HG03060 (cell line): ENCODE measurements at regions not wholly inside any gene's neighbourhood (a gene's known extent, or its start where the extent isn't known, plus 50 kb on each side); places are given as distances from the start of the nearest gene placed in this dataset.
A peak's percentile ranks its signal among the peaks of the same experiment; 100 is the strongest.

ENCODE experiments used
- ATAC-seq: cut with Tn5 transposase; IDR thresholded peaks from one replicate; pipeline ENCODE4 v1.9.1; 2021; ENCODE audit warnings: low read depth, moderate number of reproducible peaks; ENCODE audit not compliant: unreplicated experiment

- no peak for ATAC-seq
Observed at GRCh38 chr2:136582628-136583205, 182.6 kb upstream of the THSD7B start.

DNA sequence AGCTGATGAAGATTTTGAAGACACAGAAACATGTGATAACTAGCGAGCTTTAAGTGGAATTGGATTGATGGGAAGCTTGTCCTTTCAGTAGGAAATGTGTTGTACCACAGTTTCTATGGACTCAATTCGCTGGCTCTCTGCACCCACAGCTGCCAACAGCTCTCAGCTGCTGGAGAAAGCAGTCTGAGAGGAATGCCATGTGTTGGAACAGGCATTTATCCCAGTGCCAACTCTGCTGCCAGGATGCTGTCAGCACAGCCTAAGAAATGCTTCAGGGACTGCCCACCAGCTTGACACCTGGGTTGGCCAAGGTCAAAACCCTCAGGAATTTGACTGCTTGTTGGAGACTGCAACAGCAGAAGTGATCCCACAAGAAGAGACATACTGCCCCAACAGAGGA is 193.0 kb upstream of the THSD7B start:
- no peak for ATAC-seq

DNA sequence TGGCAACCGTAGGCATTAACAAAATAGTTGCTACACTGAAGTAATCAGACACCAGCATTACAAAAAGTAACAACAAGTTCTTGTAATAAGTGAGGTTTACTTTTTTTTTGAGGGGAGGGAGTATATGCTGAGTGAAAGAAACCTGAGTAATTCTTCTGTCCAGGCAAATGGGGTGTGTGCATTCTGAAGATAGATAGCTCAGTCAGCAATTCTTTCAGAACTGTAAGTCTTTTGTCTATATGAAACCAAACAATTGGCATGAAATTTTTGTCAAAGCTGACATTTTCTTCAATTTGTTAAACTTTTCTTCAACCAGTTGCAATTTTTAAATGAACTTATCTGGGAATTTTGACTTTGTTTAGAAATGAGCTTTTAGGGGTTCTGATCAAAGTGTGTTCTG is 208.1 kb upstream of the THSD7B start:
- no peak for ATAC-seq

DNA sequence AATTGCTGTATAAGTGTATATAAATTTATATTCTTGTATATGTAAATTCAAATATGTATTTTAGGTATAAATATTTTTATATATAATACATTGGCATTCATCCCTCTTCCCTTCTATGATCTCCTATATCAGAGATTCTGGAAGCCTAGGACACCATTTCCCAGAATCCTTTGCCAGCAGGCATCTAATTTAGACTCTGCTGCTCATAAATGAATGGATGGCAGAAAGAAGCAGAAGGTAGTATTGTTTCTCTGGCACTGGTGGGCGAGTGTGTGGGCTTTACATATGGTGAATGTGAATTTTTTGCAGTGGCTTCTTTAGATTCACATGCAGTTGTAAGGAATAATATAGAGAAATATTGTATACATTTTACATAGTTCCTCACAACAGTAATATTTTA is 215.2 kb upstream of the THSD7B start:
- ATAC-seq: no peak

DNA sequence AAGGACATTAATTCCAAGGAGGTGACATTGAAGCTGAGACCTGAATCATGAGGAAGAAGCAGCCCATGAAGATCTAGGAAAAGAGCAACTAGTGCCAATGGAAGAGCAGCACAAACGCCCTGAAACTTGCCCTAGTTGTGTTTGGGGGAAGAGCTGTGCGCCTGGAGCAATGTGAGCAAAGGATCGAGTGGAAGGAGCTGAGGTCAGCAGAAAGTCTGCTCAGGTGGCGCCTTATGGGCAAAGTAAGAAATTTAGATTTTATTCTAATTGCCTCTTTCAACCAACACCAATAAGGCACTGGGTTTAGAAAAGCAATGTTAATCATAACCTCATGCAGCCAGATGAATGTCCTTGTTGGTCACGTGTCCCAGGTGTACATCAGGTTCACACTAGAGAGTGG is 226.0 kb upstream of the THSD7B start:
- ATAC-seq: no peak

DNA sequence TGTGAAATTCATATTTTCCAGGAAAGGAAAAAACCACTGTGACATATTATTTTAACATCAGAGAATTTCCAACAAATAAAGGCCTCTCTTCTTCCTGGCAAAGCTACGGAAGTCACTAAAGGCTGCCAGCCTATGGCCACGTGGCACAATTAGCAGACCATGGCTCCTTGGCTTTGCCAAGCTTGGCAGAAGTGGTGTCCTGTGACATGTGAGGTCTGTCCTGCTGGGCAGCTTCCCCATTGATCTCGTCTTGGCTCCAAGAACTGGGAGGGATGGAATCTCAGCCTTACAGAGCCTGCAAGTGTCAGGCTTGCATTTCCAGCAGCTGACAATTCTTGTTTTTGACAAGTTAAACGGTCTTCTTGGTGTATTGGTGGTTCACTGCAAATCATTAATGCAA is 226.9 kb upstream of the THSD7B start:
- no peak for ATAC-seq

DNA sequence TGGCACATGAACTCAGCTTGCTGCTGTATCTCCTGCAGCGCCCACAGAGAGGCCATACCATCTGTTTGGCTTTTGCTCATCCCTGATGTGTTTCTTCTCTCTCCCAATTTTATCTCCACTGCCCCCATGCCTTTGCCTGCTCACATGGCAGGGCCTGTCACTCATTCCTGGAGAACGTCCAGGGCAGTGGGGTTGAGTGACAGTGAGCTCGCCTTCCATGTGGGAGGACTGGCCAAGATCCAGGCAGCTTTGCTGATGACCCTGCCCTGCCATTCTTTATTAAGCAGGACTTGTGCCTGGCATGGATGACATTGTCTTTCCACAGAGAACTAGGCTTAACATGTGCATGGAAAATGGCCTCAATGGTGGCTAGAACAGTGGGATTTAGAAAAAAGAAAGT is 230.5 kb upstream of the THSD7B start:
- no peak for ATAC-seq

- ATAC-seq: no peak
Observed at GRCh38 chr2:136532171-136532570, 233.2 kb upstream of the THSD7B start.

- no peak for ATAC-seq
Observed at GRCh38 chr2:136531731-136532130, 233.6 kb upstream of the THSD7B start.

GRCh38 chr2:136530146-136530545 is 235.2 kb upstream of the THSD7B start:
- no peak for ATAC-seq

DNA sequence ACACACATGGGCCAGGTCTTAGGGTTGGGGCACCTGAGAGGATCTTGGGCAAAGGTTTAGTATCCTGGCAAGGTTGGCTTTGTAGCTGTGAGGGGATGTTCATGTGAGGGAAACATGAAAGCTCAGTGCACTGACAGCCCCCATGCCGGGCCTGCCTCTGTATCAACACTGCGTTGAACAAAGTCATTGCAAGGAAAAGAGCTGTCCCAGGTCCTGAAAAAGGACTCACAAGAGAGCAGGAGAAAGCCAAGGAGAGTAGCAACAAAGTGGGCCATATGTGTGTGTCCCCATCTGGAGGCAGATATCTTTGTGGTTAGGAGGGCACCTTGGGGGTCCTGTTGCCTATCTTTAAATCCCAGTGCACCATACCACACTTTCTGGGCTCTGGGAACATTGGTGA is 237.8 kb upstream of the THSD7B start:
- ATAC-seq: no peak

DNA sequence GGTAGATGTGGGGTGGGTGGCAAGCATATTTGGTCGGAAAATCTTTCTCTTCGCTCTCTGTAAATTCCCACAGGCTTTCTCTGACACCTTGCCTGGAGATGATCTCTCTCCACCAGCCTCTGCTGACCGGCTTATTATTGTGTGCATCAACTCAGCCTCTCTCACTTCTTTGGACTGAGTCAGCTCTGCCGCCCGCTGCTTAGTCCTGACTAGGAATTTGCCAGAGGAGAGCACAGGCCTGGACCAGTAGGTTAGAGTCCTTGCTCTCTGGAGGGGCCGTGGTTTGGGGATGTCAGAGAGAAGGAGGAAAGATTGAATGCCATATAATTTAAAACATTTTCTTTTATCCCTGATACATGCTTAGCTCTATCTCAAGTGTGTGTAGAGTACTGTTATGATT is 242.6 kb upstream of the THSD7B start:
- ATAC-seq: no peak

- ATAC-seq: no peak
Observed at GRCh38 chr2:136517716-136518115, 247.6 kb upstream of the THSD7B start.

GRCh38 chr2:136510244-136510643 is 255.1 kb upstream of the THSD7B start:
- ATAC-seq: no peak

- ATAC-seq: no peak
Observed at GRCh38 chr2:136505462-136505861, 259.9 kb upstream of the THSD7B start.

DNA sequence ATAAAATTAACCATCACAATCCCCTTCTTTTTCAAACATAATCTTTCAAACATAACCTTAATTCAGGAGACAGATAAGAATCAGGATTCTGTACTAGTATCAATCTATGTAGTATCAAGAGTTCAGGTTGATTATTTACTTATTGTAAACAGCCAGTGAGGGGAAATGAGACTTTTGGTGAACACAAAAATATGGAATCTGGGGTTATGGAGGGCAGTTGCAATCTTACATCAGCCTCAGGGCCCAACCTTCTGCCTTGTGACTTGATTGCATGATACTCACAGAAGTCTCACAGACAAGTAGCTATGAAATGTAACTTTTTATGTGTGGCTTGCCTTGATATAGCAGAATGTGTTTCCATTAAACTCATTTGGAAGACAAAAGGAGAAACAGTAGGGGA is 262.7 kb upstream of the THSD7B start:
- no peak for ATAC-seq

DNA sequence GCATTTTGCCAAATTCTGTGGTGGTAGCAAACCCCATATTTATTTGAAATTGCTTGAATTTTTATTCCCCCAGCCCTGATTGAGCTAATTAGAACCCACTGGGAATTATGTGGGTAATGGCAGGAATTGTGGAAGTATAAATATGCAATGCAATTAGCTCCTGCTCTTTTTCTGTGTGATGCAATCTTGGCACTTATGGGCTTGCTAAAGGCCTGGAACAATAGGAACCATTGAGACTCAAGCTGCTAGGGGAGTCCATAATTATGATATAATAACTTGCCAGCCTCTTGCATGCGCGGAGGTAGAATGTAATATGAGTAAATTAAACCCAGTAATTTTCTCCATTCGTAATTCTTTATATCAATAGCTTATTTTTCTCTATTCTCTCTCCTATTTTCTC is 267.6 kb upstream of the THSD7B start:
- no peak for ATAC-seq

DNA sequence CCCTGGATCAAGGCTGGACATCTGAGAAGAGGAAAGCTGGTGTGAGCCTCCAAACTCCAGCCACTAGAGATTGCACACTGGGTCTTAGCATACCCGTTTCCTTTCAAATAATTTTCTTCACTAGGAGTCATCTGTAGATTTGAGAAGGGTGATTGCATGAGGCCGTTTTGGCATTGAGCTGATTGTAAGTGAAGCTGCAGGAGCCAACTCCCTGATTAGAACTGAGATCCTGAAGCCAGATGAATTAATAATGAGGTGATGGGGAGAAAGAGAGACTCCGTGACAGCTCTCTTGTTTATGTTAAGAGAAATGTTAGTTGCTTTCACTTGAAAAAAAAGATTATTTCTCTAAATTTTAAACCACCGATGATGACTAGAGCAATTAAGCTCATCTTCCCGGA is 268.4 kb upstream of the THSD7B start:
- ATAC-seq: no peak

- ATAC-seq: peak; percentile 89
Observed at GRCh38 chr2:136495636-136496035, 269.7 kb upstream of the THSD7B start.

- no peak for ATAC-seq
Observed at GRCh38 chr2:136492901-136493300, 272.4 kb upstream of the THSD7B start.

DNA sequence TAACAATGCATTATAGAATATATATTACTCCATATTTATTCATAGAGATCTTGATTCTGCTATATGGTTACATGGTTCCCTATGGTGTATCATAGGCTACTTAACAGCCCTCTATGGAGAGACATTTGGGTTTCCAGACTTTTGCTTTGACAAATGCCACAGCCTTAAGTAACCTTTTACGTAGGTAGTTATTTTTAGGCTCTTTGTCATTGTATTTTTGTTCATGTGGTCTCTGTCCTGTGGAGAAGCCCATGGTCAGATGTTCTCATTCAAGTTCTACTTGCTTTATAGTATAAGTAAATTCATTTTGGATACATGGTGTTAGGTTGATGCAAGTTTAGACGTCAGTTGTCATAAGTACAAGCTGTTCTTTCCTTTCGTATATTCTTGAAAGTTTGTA is 275.2 kb upstream of the THSD7B start:
- no peak for ATAC-seq

DNA sequence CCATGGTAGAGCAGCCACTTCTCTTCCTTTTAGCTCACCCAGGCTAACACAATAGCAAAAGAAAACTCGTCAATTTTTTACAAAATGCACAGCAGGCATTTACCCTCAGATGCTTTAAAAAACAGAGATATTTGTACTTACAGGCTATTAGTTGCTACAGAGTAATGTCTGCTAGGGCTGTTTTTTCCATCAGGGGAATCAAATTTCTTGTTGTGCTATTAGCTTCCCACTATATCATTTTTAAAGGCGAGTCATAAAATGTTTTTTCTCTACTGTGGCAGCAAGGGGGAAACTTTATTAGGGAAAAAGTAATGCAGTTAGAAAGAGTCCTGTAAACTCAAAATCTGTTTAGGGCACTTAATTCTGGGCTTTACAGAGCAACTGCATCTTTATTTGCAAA is 277.9 kb upstream of the THSD7B start:
- ATAC-seq: no peak

- ATAC-seq: no peak
Observed at GRCh38 chr2:136486115-136486514, 279.2 kb upstream of the THSD7B start.
